ENCODE measurements at regions not wholly inside any gene's neighbourhood (a gene's known extent, or its start where the extent isn't known, plus 50 kb on each side); places are given as distances from the start of the nearest gene placed in this dataset.
"Not testable (repeated sequence)": the region's sequence is repeated elsewhere in the genome, so short reads cannot be mapped to it uniquely, and the experiment has no call there.

DNA sequence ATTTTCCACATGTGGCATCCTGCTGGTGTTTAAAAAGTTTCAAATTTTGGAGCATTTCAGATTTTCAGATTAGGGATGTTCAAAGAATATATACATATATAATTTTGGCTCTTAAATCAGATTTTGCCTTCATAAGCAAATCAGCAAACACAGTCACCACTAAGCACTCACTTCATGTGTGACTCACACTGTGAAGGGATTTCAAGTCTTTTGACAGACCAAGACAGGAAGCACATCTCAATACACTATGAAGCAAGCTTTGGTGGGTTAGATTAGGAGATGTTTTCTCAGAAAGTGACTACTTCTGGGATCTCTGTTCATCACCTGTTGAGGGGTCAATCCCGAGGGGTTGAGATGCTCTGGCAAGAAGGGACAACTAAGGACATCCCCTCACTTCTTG lies 227.8 kb upstream of the RBBP8 start:
- no peaks in the 10 kb centered on the region for H3K27me3 ChIP-seq
- H3K4me1 ChIP-seq, result no peaks in the 10 kb centered on the region
- intact Hi-C loops (cut with DNase I), result loop anchor here (10.0 kb wide), 1 partner anchor 791 kb away; no protein-coding TSS in a partner anchor
- no peak overlapping the region for H3K9ac ChIP-seq (ENCODE audit: low read depth in 2 of 2, low read length in 2 of 2)
- no peak for DNase-seq
- no peak overlapping the region for H3K27ac ChIP-seq
- H3K36me3 ChIP-seq, result no peaks in the 10 kb centered on the region
- TF ChIP-seq CTCF (IDR thresholded peaks at IDR 0.05), result no peak
- H3K9me3 ChIP-seq, result no peaks in the 10 kb centered on the region
- no peak overlapping the region for H3K4me3 ChIP-seq

DNA sequence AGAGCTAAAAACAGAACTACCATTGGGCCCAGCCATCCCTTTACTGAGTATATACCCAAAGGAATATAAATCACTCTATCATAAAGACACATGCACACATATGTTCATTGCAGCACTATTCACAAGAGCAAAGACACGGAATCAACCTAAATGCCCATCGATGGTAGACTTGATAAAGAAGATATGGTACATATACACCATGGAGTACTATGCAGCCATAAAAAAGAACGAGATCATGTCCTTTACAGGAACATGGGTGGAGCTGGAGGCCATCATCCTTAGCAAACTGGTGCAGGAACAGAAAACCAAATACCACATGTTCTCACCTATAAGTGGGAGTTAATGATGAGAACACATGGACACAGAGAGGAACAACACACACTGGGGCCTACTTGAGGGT lies 227.1 kb upstream of the RBBP8 start:
- H3K9ac ChIP-seq (ENCODE audit: low read depth in 2 of 2, low read length in 2 of 2); H3K4me1 ChIP-seq; DNase-seq; H3K27me3 ChIP-seq; H3K9me3 ChIP-seq; H3K27ac ChIP-seq; H3K36me3 ChIP-seq; H3K4me3 ChIP-seq: not testable (repeated sequence)
- intact Hi-C loops (cut with DNase I), result loop anchor here (10.0 kb wide), 1 partner anchor 791 kb away; no protein-coding TSS in a partner anchor

DNA sequence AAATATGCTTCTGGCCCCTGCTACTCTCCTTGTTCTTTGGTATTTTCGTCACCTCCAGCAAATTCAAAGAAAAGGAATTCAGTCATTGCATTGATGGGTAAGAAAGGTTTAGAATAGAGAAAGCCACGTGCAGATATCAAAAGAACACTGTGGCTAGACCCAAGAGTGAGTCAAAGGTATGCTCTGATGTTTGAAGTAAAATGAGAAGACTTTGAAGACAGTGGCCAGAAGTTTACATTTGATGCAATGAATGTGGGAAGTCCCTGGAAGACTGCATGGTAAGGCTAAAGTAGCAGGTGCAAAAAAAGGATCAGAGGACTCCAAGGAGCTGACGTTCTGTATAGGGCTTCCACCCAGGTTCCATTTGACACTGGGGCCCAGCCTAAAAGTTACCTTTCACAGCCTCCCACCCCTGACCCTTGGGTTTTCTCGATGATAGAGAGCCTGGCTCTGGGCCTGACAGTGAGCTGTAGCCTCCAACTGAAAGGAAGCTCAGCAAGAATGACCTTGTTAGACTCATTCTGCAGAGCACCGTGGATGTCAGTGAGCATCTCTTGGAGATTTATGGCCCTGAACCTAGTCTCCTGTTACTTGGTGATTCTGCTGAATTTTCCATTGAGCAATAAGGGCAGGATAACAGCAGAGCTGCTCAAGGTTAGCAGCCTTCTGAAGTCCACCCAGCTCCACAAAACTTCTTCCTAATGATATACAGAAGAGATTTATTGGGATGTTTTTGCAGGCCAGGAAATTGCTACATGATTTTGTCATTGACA lies 223.7 kb upstream of the RBBP8 start:
- Histone ChIP-seq H3K9ac (ENCODE audit: low read depth in 2 of 2, low read length in 2 of 2) (no peak overlapping the region), H3K4me3 (no peak overlapping the region), H3K36me3 (no peaks in the 10 kb centered on the region), H3K27me3 (no peaks in the 10 kb centered on the region), H3K27ac (no peak overlapping the region), H3K4me1 (no peaks in the 10 kb centered on the region), H3K9me3 (no peaks in the 10 kb centered on the region)
- DNase-seq, result no peak
- TF ChIP-seq CTCF (IDR thresholded peaks at IDR 0.05), result no peak
- intact Hi-C loops (cut with DNase I), result loop anchor here (10.0 kb wide), 1 partner anchor 795 kb away; no protein-coding TSS in a partner anchor

DNA sequence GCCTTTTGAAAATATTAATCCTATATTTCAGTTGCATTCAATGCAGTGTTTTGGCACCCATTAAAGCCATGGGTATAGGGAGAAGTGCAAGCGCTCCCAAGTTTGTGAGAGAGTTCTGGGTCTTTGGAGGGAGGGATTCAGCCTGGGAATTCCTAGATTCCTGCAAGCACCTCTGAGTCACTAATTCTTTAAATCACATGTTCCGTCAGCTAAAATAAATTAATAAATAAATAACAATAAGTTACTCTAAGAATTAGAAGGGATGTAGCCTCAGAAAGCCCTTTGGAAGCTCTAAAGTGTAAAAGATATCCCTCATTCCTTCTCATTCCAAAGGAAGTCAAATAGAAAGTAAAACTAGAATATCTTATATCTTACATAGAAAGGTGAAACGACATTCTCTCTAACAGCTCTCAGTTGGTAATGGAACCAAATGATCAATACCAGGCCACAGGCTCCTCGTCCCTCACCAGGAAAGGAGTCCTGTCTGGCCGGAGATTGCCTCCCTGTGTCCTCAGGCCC lies 222.4 kb upstream of the RBBP8 start:
- DNase-seq, result no peak
- intact Hi-C loops (cut with DNase I), result no loop called here

DNA sequence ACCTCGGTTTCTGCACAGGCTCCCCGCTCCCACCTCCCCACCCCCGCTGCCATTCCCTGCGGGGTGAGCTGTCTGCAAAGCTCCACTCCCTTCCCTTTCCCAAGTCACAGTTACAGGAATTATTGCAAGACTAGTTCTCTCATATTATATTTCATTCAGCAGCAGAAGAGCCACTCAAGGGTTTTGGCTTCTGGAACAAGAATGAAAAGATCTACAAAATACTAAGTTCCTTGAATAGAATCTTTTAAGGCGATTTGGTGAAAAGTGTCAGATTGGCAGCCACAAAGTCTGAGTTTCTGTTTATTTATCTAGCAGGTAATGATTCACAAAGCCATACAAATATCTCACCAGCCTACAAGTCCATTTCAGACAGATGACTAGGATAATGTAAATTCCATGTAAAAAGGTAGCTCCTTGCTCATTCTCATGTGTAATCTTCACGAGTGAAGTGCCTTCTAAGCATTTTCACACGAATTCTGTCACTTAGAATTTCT lies 221.9 kb upstream of the RBBP8 start:
- H3K4me1 ChIP-seq, result no peaks in the 10 kb centered on the region
- peak; percentile 45 for DNase-seq
- intact Hi-C loops (cut with DNase I), result no loop called here
- H3K9me3 ChIP-seq, result no peaks in the 10 kb centered on the region
- H3K27ac ChIP-seq, result peak overlapping the region; percentile 46
- peak overlapping the region; percentile 36 to 67 for H3K9ac ChIP-seq (ENCODE audit: low read depth in 2 of 2, low read length in 2 of 2)
- H3K36me3 ChIP-seq, result no peaks in the 10 kb centered on the region
- H3K27me3 ChIP-seq, result no peaks in the 10 kb centered on the region
- no peak for TF ChIP-seq CTCF (IDR thresholded peaks at IDR 0.05)
- H3K4me3 ChIP-seq, result peak overlapping the region; percentile 32

More for the DNA sequence above, 222.4 kb upstream of the RBBP8 start:
- H3K27me3 ChIP-seq, result no peaks in the 10 kb centered on the region
- no peaks in the 10 kb centered on the region for H3K36me3 ChIP-seq
- TF ChIP-seq CTCF (IDR thresholded peaks at IDR 0.05), result no peak
- peak overlapping the region; percentile 32 for H3K4me3 ChIP-seq
- H3K9me3 ChIP-seq, result no peaks in the 10 kb centered on the region
- peak overlapping the region; percentile 46 for H3K27ac ChIP-seq
- H3K4me1 ChIP-seq, result no peaks in the 10 kb centered on the region
- peak overlapping the region; percentile 36 to 67 for H3K9ac ChIP-seq (ENCODE audit: low read depth in 2 of 2, low read length in 2 of 2)

DNA sequence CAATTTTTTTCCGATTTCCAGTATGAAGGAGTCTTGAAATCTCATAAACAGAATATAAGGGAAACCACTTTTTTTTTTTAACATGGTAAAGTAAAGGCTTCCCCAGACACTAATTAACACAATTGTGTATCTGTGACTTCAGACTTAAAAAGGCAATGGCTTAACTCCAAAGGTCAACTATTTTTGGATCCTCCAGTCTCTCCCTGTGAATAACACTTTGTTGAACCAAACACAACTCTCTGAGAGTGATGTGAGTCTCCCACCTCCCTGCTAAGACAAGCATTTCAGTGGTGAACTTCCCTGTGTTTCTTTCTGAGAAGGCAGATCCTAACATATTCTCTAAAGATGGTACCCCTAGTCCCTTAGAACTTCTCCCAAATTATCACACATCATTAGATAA lies 219.6 kb upstream of the RBBP8 start:
- Histone ChIP-seq H3K4me1 (no peaks in the 10 kb centered on the region), H3K9ac (ENCODE audit: low read depth in 2 of 2, low read length in 2 of 2) (no peak overlapping the region), H3K36me3 (no peaks in the 10 kb centered on the region), H3K27ac (no peak overlapping the region), H3K4me3 (no peak overlapping the region), H3K9me3 (no peaks in the 10 kb centered on the region), H3K27me3 (no peaks in the 10 kb centered on the region)
- intact Hi-C loops (cut with DNase I), result no loop called here
- TF ChIP-seq CTCF (IDR thresholded peaks at IDR 0.05), result no peak
- no peak for DNase-seq

DNA sequence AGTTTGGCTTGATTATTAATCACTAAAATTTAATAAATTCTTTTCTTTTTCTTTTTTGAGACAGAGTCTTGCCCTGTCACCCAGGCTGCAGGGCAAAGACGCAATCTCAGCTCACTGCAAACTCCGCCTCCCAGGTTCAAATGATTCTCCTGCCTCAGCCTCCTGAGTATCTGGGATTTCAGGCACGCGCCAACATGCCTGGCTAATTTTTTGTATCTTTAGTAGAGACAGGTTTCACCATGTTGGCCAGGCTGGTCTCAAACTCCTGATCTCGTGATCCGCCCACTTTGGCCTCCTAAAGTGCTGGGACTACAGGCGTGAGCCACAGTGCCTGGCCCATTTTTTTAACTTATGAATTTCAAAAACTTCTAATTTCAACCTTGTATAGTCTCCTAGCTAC lies 215.6 kb upstream of the RBBP8 start:
- intact Hi-C loops (cut with DNase I); H3K4me1 ChIP-seq; H3K27me3 ChIP-seq; H3K36me3 ChIP-seq; H3K27ac ChIP-seq; H3K9me3 ChIP-seq; DNase-seq; H3K9ac ChIP-seq (ENCODE audit: low read depth in 2 of 2, low read length in 2 of 2); H3K4me3 ChIP-seq: not testable (repeated sequence)

Measured in colonic mucosa (tissue), 4 donors.